Naive thymus-derived CD4-positive, alpha-beta T cell (primary cell): ENCODE measurements at regions not wholly inside any gene's neighbourhood (a gene's known extent, or its start where the extent isn't known, plus 50 kb on each side); places are given as distances from the start of the nearest gene placed in this dataset.
"Not testable (repeated sequence)": the region's sequence is repeated elsewhere in the genome, so short reads cannot be mapped to it uniquely, and the experiment has no call there.

Experiments used
- ATAC-seq: fragments of 150-1000 bp; cut with Tn5 transposase; 2 replicates; pipeline ENCODE4 v1.10.0; 2021; ENCODE audit warnings: mild to moderate bottlenecking, moderate library complexity
- CTCF ChIA-PET: fragments of 350-600 bp; sonication (Branson Sonifier 250); formaldehyde crosslinking; loops from one replicate; lab custom pipeline; 2021; ENCODE audit warnings: antibody characterized with exemption; lab: Charles Lee
- POLR2A ChIA-PET: fragments of 350-600 bp; sonication (Branson Sonifier 250); formaldehyde crosslinking; loops from one replicate; lab custom pipeline; 2021; ENCODE audit warnings: antibody characterized with exemption, inconsistent platforms; lab: Charles Lee
- DNase-seq, 9 donors: peaks; one replicate each; pipeline versions ENCODE4 v3.0.0 to v3.0.0-alpha.2; 2020 to 2022; ENCODE audit warnings: mixed read lengths in 1 of 9
- H3K27ac ChIP-seq: one replicate; pipeline ENCODE4 v1.7.0; 2013; ENCODE audit warnings: mild to moderate bottlenecking, low read depth, low read length, moderate library complexity
- H3K27me3 ChIP-seq, 2 donors: one replicate each; pipeline ENCODE4 v1.7.0; 2013; ENCODE audit warnings: low read length in 2 of 2, mild to moderate bottlenecking in 2 of 2, moderate library complexity in 2 of 2; ENCODE audit not compliant: control insufficient read depth in 2 of 2, insufficient read depth in 2 of 2
- H3K36me3 ChIP-seq, 3 experiments: 1 replicate in 2 of 3; 2 replicates in 1 of 3; pipeline ENCODE4 v1.7.0; 2013; ENCODE audit warnings: low read length in 3 of 3, mild to moderate bottlenecking in 3 of 3, moderate library complexity in 1 of 3; ENCODE audit not compliant: insufficient read depth in 3 of 3, control insufficient read depth in 2 of 3
- H3K4me1 ChIP-seq, 2 donors: one replicate each; pipeline ENCODE4 v1.7.0; 2013; ENCODE audit warnings: low read length in 2 of 2, mild to moderate bottlenecking in 2 of 2, moderate library complexity in 1 of 2; ENCODE audit not compliant: control insufficient read depth in 2 of 2, insufficient read depth in 2 of 2
- H3K4me3 ChIP-seq: 2 replicates; pipeline ENCODE4 v1.7.0; 2013; ENCODE audit warnings: mild to moderate bottlenecking, low read length
- H3K9me3 ChIP-seq, 3 experiments: 1 replicate in 2 of 3; 2 replicates in 1 of 3; pipeline ENCODE4 v1.7.0; 2013; ENCODE audit warnings: low read length in 3 of 3; ENCODE audit not compliant: control insufficient read depth in 2 of 3
- H3K27ac Mint-ChIP-seq, 9 donors: one replicate each; pipeline ENCODE4 v1.8.0; 2020 to 2022; ENCODE audit warnings: mixed read lengths in 9 of 9, mild to moderate bottlenecking in 8 of 9, moderate library complexity in 5 of 9, inconsistent platforms in 2 of 9
- H3K27me3 Mint-ChIP-seq, 5 donors: one replicate each; pipeline ENCODE4 v1.8.0; 2021 to 2022; ENCODE audit warnings: mixed read lengths in 5 of 5, mild to moderate bottlenecking in 1 of 5
- H3K36me3 Mint-ChIP-seq, 5 donors: one replicate each; pipeline ENCODE4 v1.8.0; 2020 to 2022; ENCODE audit warnings: mixed read lengths in 5 of 5, mild to moderate bottlenecking in 3 of 5, inconsistent platforms in 1 of 5
- H3K4me1 Mint-ChIP-seq, 7 donors: one replicate each; pipeline ENCODE4 v1.8.0; 2020 to 2022; ENCODE audit warnings: mixed read lengths in 7 of 7, mild to moderate bottlenecking in 3 of 7, inconsistent platforms in 1 of 7
- H3K4me3 Mint-ChIP-seq, 10 donors: one replicate each; pipeline ENCODE4 v1.8.0; 2020 to 2022; ENCODE audit warnings: mild to moderate bottlenecking in 10 of 10, mixed read lengths in 10 of 10, moderate library complexity in 6 of 10, inconsistent platforms in 2 of 10
- H3K9me3 Mint-ChIP-seq, 11 donors: one replicate each; pipeline ENCODE4 v1.8.0; 2020 to 2022; ENCODE audit warnings: mixed read lengths in 11 of 11, mild to moderate bottlenecking in 4 of 11, inconsistent platforms in 1 of 11, moderate library complexity in 1 of 11
- intact Hi-C, 2 donors: fragments of 100-400 bp; cut with micrococcal nuclease; formaldehyde crosslinking; loops; one replicate each; pipeline ENCODE4 v1.15.1; 2023

- Mint-ChIP-seq H3K4me3 (no peak overlapping the region), H3K9me3 (peaks cover 0 to 17% (median 5%) of the 10 kb centered on the region in 11 donors), H3K36me3 (no peaks in the 10 kb centered on the region), H3K4me1 (peaks cover 0 to 2% (median 0%) of the 10 kb centered on the region in 7 donors), H3K27me3 (peaks cover 0 to 16% (median 8%) of the 10 kb centered on the region in 5 donors), H3K27ac (no peak overlapping the region)
- no peak overlapping the region for H3K27ac ChIP-seq
- intact Hi-C loops, result no loop called here
- H3K36me3 ChIP-seq, result no peaks in the 10 kb centered on the region
- peaks cover 0 to 13% (median 0%) of the 10 kb centered on the region in 3 experiments for H3K9me3 ChIP-seq
- ATAC-seq, result no peak
- no peak for DNase-seq
- H3K27me3 ChIP-seq, result no peaks in the 10 kb centered on the region
- ChIA-PET CTCF (no interaction called here), POLR2A (no interaction called here)
- H3K4me3 ChIP-seq, result no peak overlapping the region
- H3K4me1 ChIP-seq, result no peaks in the 10 kb centered on the region
Measured at GRCh38 chr6:79372757-79373156, 138.3 kb upstream of the HMGN3 start.

DNA sequence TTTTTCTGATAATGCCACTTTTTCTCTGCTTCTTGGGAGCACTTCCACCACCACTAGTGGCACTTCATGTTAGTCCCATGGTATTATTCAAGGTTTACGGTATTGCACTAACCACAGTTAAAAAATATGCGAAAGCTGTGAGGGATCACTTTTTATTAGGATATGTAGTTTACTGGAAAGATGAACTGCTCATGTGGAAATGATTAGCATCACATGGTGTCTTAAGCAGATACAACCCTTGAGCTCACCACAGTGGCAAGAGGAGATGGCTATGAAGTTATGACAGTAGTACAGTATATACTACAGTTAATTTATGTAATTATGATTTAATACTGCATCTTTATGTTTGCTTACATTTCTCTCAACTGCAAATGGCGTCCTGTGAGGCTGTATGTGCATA, 134.5 kb upstream of the HMGN3 start:
- ATAC-seq (no peak), DNase-seq (no peak)
- no peak overlapping the region for H3K4me3 ChIP-seq
- no peaks in the 10 kb centered on the region for H3K4me1 ChIP-seq
- no peaks in the 10 kb centered on the region for H3K27me3 ChIP-seq
- intact Hi-C loops, result no loop called here
- CTCF ChIA-PET, result no interaction called here
- Mint-ChIP-seq H3K27ac (no peak overlapping the region), H3K4me3 (no peak overlapping the region), H3K36me3 (peaks cover 0 to 4% (median 0%) of the 10 kb centered on the region in 5 donors), H3K4me1 (no peaks in the 10 kb centered on the region), H3K9me3 (peaks cover 4 to 46% (median 17%) of the 10 kb centered on the region in 11 donors), H3K27me3 (peaks cover 2 to 18% (median 12%) of the 10 kb centered on the region in 5 donors)
- H3K27ac ChIP-seq, result no peak overlapping the region
- peaks cover 0 to 13% (median 0%) of the 10 kb centered on the region in 3 experiments for H3K9me3 ChIP-seq
- no peaks in the 10 kb centered on the region for H3K36me3 ChIP-seq
- POLR2A ChIA-PET, result no interaction called here

GRCh38 chr6:79363441-79363840, 129.0 kb upstream of the HMGN3 start:
- DNase-seq, H3K27ac ChIP-seq, H3K4me1 Mint-ChIP-seq, H3K4me3 ChIP-seq, POLR2A ChIA-PET, H3K36me3 ChIP-seq, H3K36me3 Mint-ChIP-seq, H3K9me3 ChIP-seq, CTCF ChIA-PET, H3K27me3 ChIP-seq, H3K4me3 Mint-ChIP-seq, H3K4me1 ChIP-seq, H3K27ac Mint-ChIP-seq, intact Hi-C loops, ATAC-seq: not testable (repeated sequence)
- H3K9me3 Mint-ChIP-seq, result peaks cover 7 to 68% (median 17%) of the 10 kb centered on the region in 11 donors
- H3K27me3 Mint-ChIP-seq, result peaks cover 0 to 11% (median 3%) of the 10 kb centered on the region in 5 donors

GRCh38 chr6:79361074-79361473, 126.6 kb upstream of the HMGN3 start:
- H3K27me3 ChIP-seq, H3K4me3 Mint-ChIP-seq, intact Hi-C loops, H3K36me3 Mint-ChIP-seq, H3K27ac Mint-ChIP-seq, ATAC-seq, H3K27ac ChIP-seq, POLR2A ChIA-PET, H3K4me3 ChIP-seq, H3K4me1 ChIP-seq, H3K9me3 ChIP-seq, CTCF ChIA-PET, H3K36me3 ChIP-seq, H3K4me1 Mint-ChIP-seq, DNase-seq, H3K27me3 Mint-ChIP-seq: not testable (repeated sequence)
- H3K9me3 Mint-ChIP-seq, result peaks cover 2 to 47% (median 10%) of the 10 kb centered on the region in 11 donors

DNA sequence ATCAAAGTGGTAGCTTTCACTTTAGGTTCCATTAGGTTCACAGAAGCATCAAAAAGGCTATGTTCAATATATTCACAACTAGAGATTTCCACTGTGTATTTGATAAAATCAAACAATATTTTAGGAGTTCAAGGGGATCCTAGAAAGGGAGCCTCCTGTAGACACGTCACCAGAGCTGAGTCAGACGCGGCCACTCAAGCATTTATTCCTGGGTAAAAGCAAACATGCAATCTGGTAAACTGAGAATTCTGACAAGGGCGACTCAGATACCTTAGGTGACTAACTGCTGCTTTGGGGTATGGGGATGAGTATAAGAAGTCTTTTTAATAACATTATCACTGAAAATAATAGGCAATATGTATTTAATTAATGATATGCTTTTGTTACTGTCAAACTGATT, 118.7 kb upstream of the HMGN3 start:
- ATAC-seq (no peak), DNase-seq (no peak)
- H3K4me1 ChIP-seq, result no peaks in the 10 kb centered on the region
- no peaks in the 10 kb centered on the region for H3K36me3 ChIP-seq
- no peaks in the 10 kb centered on the region for H3K4me1 Mint-ChIP-seq
- ChIA-PET CTCF (no interaction called here), POLR2A (no interaction called here)
- H3K27me3 Mint-ChIP-seq, result peaks cover 0 to 21% (median 4%) of the 10 kb centered on the region in 5 donors
- H3K27ac Mint-ChIP-seq, result no peak overlapping the region
- intact Hi-C loops, result no loop called here
- H3K27me3 ChIP-seq, result no peaks in the 10 kb centered on the region
- no peak overlapping the region for H3K27ac ChIP-seq
- peaks cover 0 to 12% (median 0%) of the 10 kb centered on the region in 5 donors for H3K36me3 Mint-ChIP-seq
- no peak overlapping the region for H3K4me3 Mint-ChIP-seq
- no peaks in the 10 kb centered on the region for H3K9me3 ChIP-seq
- no peak overlapping the region for H3K4me3 ChIP-seq
- peaks cover 3 to 23% (median 13%) of the 10 kb centered on the region in 11 donors for H3K9me3 Mint-ChIP-seq

DNA sequence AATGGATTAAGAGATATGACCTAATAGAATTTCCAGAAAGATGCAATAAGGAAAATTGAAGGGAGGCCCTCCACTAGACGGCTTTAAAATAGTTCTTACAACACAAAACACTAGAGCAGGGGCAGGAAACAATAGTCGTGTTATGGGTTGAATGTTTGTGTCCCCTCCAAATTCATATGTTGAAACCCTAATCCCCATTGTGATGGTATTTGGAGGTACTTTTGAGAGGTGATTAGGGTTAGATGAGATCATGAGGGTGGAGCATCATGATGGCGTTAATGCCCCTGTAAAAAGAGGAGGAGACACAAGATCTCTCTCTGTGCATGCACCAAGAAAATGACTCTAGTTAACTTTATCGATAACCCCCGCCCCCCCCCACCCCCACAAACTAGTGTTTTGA, 104.0 kb upstream of the HMGN3 start:
- Mint-ChIP-seq H3K36me3 (no peaks in the 10 kb centered on the region), H3K27ac (no peak overlapping the region), H3K4me3 (no peak overlapping the region), H3K4me1 (no peaks in the 10 kb centered on the region), H3K27me3 (peaks cover 0 to 27% (median 8%) of the 10 kb centered on the region in 5 donors), H3K9me3 (peaks cover 0 to 5% (median 2%) of the 10 kb centered on the region in 11 donors)
- ATAC-seq (no peak), DNase-seq (no peak)
- Histone ChIP-seq H3K4me1 (no peaks in the 10 kb centered on the region), H3K9me3 (no peaks in the 10 kb centered on the region), H3K27ac (no peak overlapping the region), H3K4me3 (no peak overlapping the region), H3K36me3 (no peaks in the 10 kb centered on the region), H3K27me3 (no peaks in the 10 kb centered on the region)
- intact Hi-C loops, result no loop called here
- POLR2A ChIA-PET, result no interaction called here
- CTCF ChIA-PET, result no interaction called here

DNA sequence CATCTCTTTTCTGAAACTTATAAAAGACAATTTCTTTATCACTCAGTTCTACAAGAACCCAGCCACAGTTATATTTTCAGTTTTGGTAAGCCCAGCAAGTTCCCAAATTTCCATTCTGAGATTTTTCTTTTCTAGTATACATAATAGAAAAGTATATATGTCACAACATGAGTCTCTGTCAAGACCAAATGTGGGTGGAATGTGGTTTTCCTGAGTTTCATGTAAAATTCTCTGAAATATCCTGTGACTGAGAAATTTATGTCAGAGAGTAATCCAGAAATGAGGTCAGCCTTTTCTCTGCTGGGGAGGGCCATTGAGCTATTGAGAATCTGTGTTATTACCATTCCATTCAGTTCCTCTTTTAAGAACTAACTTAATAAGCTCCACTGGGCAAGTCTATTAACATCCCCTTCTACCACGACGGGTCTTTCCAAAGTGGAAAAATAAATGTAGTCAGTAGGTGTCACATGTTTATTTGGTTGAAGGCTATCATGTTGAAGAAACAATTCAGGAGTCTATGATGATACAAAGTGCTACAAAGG, 100.7 kb upstream of the HMGN3 start:
- CTCF ChIA-PET, result no interaction called here

More for the DNA sequence above, 100.7 kb upstream of the HMGN3 start:
- Mint-ChIP-seq H3K4me1 (no peaks in the 10 kb centered on the region), H3K4me3 (no peak overlapping the region), H3K27ac (no peak overlapping the region), H3K36me3 (no peaks in the 10 kb centered on the region), H3K27me3 (peaks cover 0 to 34% (median 15%) of the 10 kb centered on the region in 5 donors), H3K9me3 (peaks cover 0 to under 1% (median 0%) of the 10 kb centered on the region in 11 donors)
- POLR2A ChIA-PET, result no interaction called here
- ATAC-seq, result no peak
- Histone ChIP-seq H3K27ac (no peak overlapping the region), H3K4me3 (no peak overlapping the region), H3K36me3 (no peaks in the 10 kb centered on the region), H3K27me3 (no peaks in the 10 kb centered on the region), H3K9me3 (no peaks in the 10 kb centered on the region), H3K4me1 (no peaks in the 10 kb centered on the region)
- intact Hi-C loops, result no loop called here
- no peak for DNase-seq
